Ovary (tissue), 3 donors: ENCODE measurements at regions not wholly inside any gene's neighbourhood (a gene's known extent, or its start where the extent isn't known, plus 50 kb on each side); places are given as distances from the start of the nearest gene placed in this dataset.
"Not testable (repeated sequence)": the region's sequence is repeated elsewhere in the genome, so short reads cannot be mapped to it uniquely, and the experiment has no call there.

ENCODE experiments used
- POLR2A ChIP-seq: fragments of 450-650 bp; IDR thresholded peaks from one replicate; pipeline ENCODE4 v1.6.1; 2017; ENCODE audit warnings: antibody characterized with exemption, mild to moderate bottlenecking, moderate library complexity
- TF ChIP-seq, protein P1 (sequence below), 3 donors: fragments of 450-650 bp in 2 of 3; fragments of 200-600 bp in 1 of 3; IDR thresholded peaks; one replicate each; pipeline versions ENCODE4 v1.5.1 to v1.8.0; 2016 to 2022; ENCODE audit warnings: antibody characterized with exemption in 3 of 3, mild to moderate bottlenecking in 1 of 3
- donor health status: DM: no; HTN: no; CAD: no.

DNA sequence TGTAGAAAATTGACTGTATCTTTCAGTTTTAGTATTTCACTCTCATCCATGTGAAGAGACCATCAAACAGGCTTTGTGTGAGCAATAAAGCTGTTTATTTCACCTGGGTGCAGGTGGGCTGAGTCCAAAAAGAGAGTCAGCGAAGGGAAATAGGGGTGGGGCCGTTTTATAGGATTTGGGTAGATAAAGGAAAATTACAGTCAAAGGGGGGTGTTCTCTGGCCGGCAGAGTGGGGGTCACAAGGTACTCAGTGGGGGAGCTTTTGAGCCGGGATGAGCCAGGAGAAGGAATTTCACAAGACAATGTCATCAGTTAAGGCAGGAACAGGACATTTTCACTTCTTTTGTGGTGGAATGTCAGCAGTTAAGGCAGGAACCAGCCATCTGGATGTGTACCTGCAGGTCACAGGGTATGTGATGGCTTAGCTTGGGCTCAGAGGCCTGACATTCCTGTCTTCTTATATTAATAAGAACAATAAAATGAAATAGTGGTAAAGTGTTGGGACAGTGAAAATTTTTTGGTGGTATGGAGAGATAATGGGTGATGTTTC, 482.1 kb upstream of the ADGRL4 start:
- TF ChIP-seq, protein P1, sequence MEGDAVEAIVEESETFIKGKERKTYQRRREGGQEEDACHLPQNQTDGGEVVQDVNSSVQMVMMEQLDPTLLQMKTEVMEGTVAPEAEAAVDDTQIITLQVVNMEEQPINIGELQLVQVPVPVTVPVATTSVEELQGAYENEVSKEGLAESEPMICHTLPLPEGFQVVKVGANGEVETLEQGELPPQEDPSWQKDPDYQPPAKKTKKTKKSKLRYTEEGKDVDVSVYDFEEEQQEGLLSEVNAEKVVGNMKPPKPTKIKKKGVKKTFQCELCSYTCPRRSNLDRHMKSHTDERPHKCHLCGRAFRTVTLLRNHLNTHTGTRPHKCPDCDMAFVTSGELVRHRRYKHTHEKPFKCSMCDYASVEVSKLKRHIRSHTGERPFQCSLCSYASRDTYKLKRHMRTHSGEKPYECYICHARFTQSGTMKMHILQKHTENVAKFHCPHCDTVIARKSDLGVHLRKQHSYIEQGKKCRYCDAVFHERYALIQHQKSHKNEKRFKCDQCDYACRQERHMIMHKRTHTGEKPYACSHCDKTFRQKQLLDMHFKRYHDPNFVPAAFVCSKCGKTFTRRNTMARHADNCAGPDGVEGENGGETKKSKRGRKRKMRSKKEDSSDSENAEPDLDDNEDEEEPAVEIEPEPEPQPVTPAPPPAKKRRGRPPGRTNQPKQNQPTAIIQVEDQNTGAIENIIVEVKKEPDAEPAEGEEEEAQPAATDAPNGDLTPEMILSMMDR (IDR thresholded peaks at IDR 0.05) = not testable (repeated sequence)
- not testable (repeated sequence) for TF ChIP-seq POLR2A
